Upper lobe of left lung (tissue), 4 donors: ENCODE measurements at regions not wholly inside any gene's neighbourhood (a gene's known extent, or its start where the extent isn't known, plus 50 kb on each side); places are given as distances from the start of the nearest gene placed in this dataset.

Experiments
- CTCF ChIP-seq, 6 experiments: fragments of 450-650 bp in 4 of 6; fragments of 200-600 bp in 2 of 6; sonication (generic) in 2 of 6; IDR thresholded peaks; one replicate each; pipeline ENCODE4 v1.5.1; 2016 to 2019; ENCODE audit warnings: antibody characterized with exemption in 6 of 6
- EP300 ChIP-seq, 4 donors: sonication (generic); formaldehyde crosslinking; IDR thresholded peaks; one replicate each; pipeline ENCODE4 v1.5.1; 2017; ENCODE audit warnings: antibody characterized with exemption in 4 of 4, control low read depth in 2 of 4
- POLR2A ChIP-seq, 4 donors: fragments of 450-650 bp; IDR thresholded peaks; one replicate each; pipeline ENCODE4 v1.5.1; 2016 to 2017; ENCODE audit warnings: antibody characterized with exemption in 4 of 4, mild to moderate bottlenecking in 2 of 4
- POLR2AphosphoS5 ChIP-seq, 2 donors: sonication (generic); formaldehyde crosslinking; IDR thresholded peaks; one replicate each; pipeline ENCODE4 v1.5.1; 2017; ENCODE audit warnings: antibody characterized with exemption in 2 of 2

- TF ChIP-seq CTCF (IDR thresholded peaks at IDR 0.05) (no peak), POLR2AphosphoS5 (IDR thresholded peaks at IDR 0.05) (no peak), EP300 (IDR thresholded peaks at IDR 0.05) (no peak), POLR2A (IDR thresholded peaks at IDR 0.05) (no peak)
Measured at GRCh38 chrX:40359593-40359992, 221.2 kb upstream of the ATP6AP2 start.
